ENCODE measurements at regions not wholly inside any gene's neighbourhood (a gene's known extent, or its start where the extent isn't known, plus 50 kb on each side); places are given as distances from the start of the nearest gene placed in this dataset.
"Not testable (repeated sequence)": the region's sequence is repeated elsewhere in the genome, so short reads cannot be mapped to it uniquely, and the experiment has no call there.

DNA sequence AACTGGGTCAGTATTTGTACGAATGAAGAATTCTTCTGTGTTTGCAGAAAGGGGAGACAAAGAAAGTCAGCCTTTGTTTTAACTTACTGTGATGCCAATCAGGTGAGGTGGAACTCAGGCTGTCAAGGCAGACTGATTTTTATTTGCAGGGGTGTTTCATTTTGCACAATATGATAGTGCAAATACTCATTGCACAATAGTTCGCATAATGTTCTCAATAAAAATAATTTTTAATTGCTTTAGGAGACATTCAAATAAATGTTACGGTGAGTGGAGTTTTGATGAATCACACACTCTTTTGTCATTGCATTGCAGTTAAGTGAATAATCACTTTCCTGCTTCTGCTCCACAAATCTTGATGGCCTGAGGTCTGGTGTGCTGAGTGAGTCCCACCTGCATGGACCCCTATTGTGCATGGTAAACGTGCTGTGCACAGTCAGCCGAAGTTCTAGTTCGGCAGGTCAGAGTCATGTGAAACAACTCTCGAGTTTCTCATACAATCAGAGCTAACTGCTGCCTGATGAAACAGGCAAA is 141.3 kb upstream of the FZD8 start:
- no peak for DNase-seq
- no peaks in the 10 kb centered on the region for H3K27me3 ChIP-seq
- ATAC-seq, result no peak

GRCh38 chr10:35781643-35782035 is 139.5 kb upstream of the FZD8 start:
- Histone ChIP-seq H3K4me1 (no peaks in the 10 kb centered on the region), H3K4me3 (no peak overlapping the region), H3K9me3 (peaks cover 0 to 9% of the 10 kb centered on the region in 2 donors), H3K27me3 (no peaks in the 10 kb centered on the region), H3K36me3 (no peaks in the 10 kb centered on the region), H3K27ac (no peak overlapping the region)
- ATAC-seq (no peak), DNase-seq (no peak)
- intact Hi-C loops (cut with DNase I), result no loop called here
- no peak for TF ChIP-seq CTCF (IDR thresholded peaks at IDR 0.05)

More for the DNA sequence above, 141.3 kb upstream of the FZD8 start:
- H3K36me3 ChIP-seq, result no peaks in the 10 kb centered on the region
- H3K4me1 ChIP-seq, result no peaks in the 10 kb centered on the region
- H3K4me3 ChIP-seq, result no peak overlapping the region
- no peak for TF ChIP-seq CTCF (IDR thresholded peaks at IDR 0.05)
- H3K9me3 ChIP-seq, result peaks cover 0 to 16% of the 10 kb centered on the region in 2 donors
- intact Hi-C loops (cut with DNase I), result no loop called here
- H3K27ac ChIP-seq, result no peak overlapping the region

GRCh38 chr10:35780970-35781642 is 139.0 kb upstream of the FZD8 start:
- ATAC-seq (no peak), DNase-seq (no peak)
- Histone ChIP-seq H3K27me3 (no peaks in the 10 kb centered on the region), H3K9me3 (peaks cover 0 to 4% of the 10 kb centered on the region in 2 donors), H3K4me3 (no peak overlapping the region), H3K27ac (no peak overlapping the region), H3K4me1 (no peaks in the 10 kb centered on the region), H3K36me3 (no peaks in the 10 kb centered on the region)
- TF ChIP-seq CTCF (IDR thresholded peaks at IDR 0.05), result no peak
- intact Hi-C loops (cut with DNase I), result no loop called here

GRCh38 chr10:35778306-35778705 is 136.2 kb upstream of the FZD8 start:
- DNase-seq, result no peak
- TF ChIP-seq CTCF (IDR thresholded peaks at IDR 0.05), result no peak
- Histone ChIP-seq H3K4me3 (no peak overlapping the region), H3K27me3 (no peaks in the 10 kb centered on the region), H3K9me3 (no peaks in the 10 kb centered on the region), H3K4me1 (no peaks in the 10 kb centered on the region), H3K27ac (no peak overlapping the region), H3K36me3 (no peaks in the 10 kb centered on the region)
- intact Hi-C loops (cut with DNase I), result no loop called here
- ATAC-seq, result no peak

- DNase-seq; H3K27ac ChIP-seq; H3K36me3 ChIP-seq; H3K9me3 ChIP-seq; H3K4me1 ChIP-seq; intact Hi-C loops (cut with DNase I); H3K4me3 ChIP-seq; H3K27me3 ChIP-seq; ATAC-seq: not testable (repeated sequence)
Measured at GRCh38 chr10:35776557-35776956, 134.5 kb upstream of the FZD8 start.

GRCh38 chr10:35774109-35774508 is 132.0 kb upstream of the FZD8 start:
- intact Hi-C loops (cut with DNase I), result no loop called here
- DNase-seq, result no peak
- no peak for ATAC-seq
- Histone ChIP-seq H3K9me3 (no peaks in the 10 kb centered on the region), H3K36me3 (no peaks in the 10 kb centered on the region), H3K27me3 (no peaks in the 10 kb centered on the region), H3K4me1 (peaks cover 0 to 4% of the 10 kb centered on the region in 2 donors), H3K27ac (no peak overlapping the region), H3K4me3 (no peak overlapping the region)
- TF ChIP-seq CTCF (IDR thresholded peaks at IDR 0.05), result no peak

All from left lung (tissue), 4 donors.